ENCODE measurements at regions not wholly inside any gene's neighbourhood (a gene's known extent, or its start where the extent isn't known, plus 50 kb on each side); places are given as distances from the start of the nearest gene placed in this dataset.

GRCh38 chr17:34182036-34182803, 72.9 kb upstream of the CCL2 start:
- no peaks in the 10 kb centered on the region for H3K79me2 ChIP-seq (ENCODE audit: control insufficient read depth, insufficient read depth, low read length)
- intact Hi-C loops (cut with micrococcal nuclease) = no loop called here
- POLR2A ChIA-PET = no interaction called here
- no peak for ATAC-seq (ENCODE audit: low read depth)
- H3K9me3 ChIP-seq (ENCODE audit: control extremely low read depth in 1 of 3, control insufficient read depth in 2 of 3, insufficient read depth in 1 of 3, low read length in 2 of 3) = peaks cover 0 to 1% (median 0%) of the 10 kb centered on the region in 3 donors
- Mint-ChIP-seq H3K9me3 (ENCODE audit: insufficient read depth) (no peaks in the 10 kb centered on the region), H3K4me1 (no peaks in the 10 kb centered on the region), H3K27me3 (peaks cover 22% of the 10 kb centered on the region), H3K27ac (no peak overlapping the region), H3K4me3 (no peak overlapping the region)
- H3K4me1 ChIP-seq (ENCODE audit: control insufficient read depth in 2 of 2, insufficient read depth in 2 of 2, low read length in 2 of 2) = no peaks in the 10 kb centered on the region
- H4K20me1 ChIP-seq (ENCODE audit: control insufficient read depth, insufficient read depth, low read length, poor library complexity, severe bottlenecking) = no peaks in the 10 kb centered on the region
- no peak overlapping the region for H3K4me3 ChIP-seq (ENCODE audit: control extremely low read depth in 1 of 5, extremely low read depth in 1 of 5, insufficient read depth in 1 of 5, low read depth in 2 of 5, low read length in 4 of 5)
- no peak overlapping the region for H2AFZ ChIP-seq (ENCODE audit: insufficient read depth, low read depth, low read length, poor library complexity, severe bottlenecking)
- WGBS (ENCODE audit: insufficient coverage) = 75% methylated on average over 4 of the region's 6 CpGs
- no peak overlapping the region for H3K27ac ChIP-seq (ENCODE audit: low read length in 2 of 2)
- TF ChIP-seq EZH2 (IDR thresholded peaks at IDR 0.05; ENCODE audit: borderline replicate concordance, insufficient read depth, low read depth, low read length, poor library complexity, severe bottlenecking) (no peak), CTCF (IDR thresholded peaks at IDR 0.05) (no peak)
- no peak overlapping the region for H3K4me2 ChIP-seq (replicated peaks; ENCODE audit: low read depth, low read length, poor library complexity, severe bottlenecking)
- H3K36me3 ChIP-seq (replicated peaks in 1 of 2; ENCODE audit: control extremely low read depth in 1 of 2, control insufficient read depth in 1 of 2, extremely low read depth in 1 of 2, insufficient read depth in 2 of 2, low read length in 1 of 2) = no peaks in the 10 kb centered on the region
- CTCF ChIA-PET = interaction anchor here (1.3 kb wide), 1 partner anchor 18 kb away, joined by 3 read pairs; no protein-coding TSS in a partner anchor
- no peaks in the 10 kb centered on the region for H3K27me3 ChIP-seq (replicated peaks in 1 of 4; ENCODE audit: control extremely low read depth in 1 of 4, control insufficient read depth in 3 of 4, insufficient read depth in 4 of 4, low read length in 3 of 4)
- no peak overlapping the region for H3K9ac ChIP-seq (ENCODE audit: low read length)
- no peak for DNase-seq

GRCh38 chr17:34195987-34196386, 59.1 kb upstream of the CCL2 start:
- no peaks in the 10 kb centered on the region for H3K4me1 Mint-ChIP-seq
- no peak overlapping the region for H3K27ac Mint-ChIP-seq
- ATAC-seq (ENCODE audit: low read depth) = no peak
- H3K79me2 ChIP-seq (ENCODE audit: control insufficient read depth, insufficient read depth, low read length) = no peaks in the 10 kb centered on the region
- H2AFZ ChIP-seq (ENCODE audit: insufficient read depth, low read depth, low read length, poor library complexity, severe bottlenecking) = no peak overlapping the region
- no peak overlapping the region for H3K4me3 ChIP-seq (ENCODE audit: control extremely low read depth in 1 of 5, extremely low read depth in 1 of 5, insufficient read depth in 1 of 5, low read depth in 2 of 5, low read length in 4 of 5)
- H3K36me3 ChIP-seq (replicated peaks in 1 of 2; ENCODE audit: control extremely low read depth in 1 of 2, control insufficient read depth in 1 of 2, extremely low read depth in 1 of 2, insufficient read depth in 2 of 2, low read length in 1 of 2) = no peaks in the 10 kb centered on the region
- ChIA-PET CTCF (interaction anchor here (0.7 to 3.0 kb wide), 4 partner anchors 27 to 166 kb away, joined by 3 to 33 read pairs (median 3); no protein-coding TSS in a partner anchor), POLR2A (no interaction called here)
- no peaks in the 10 kb centered on the region for H3K9me3 ChIP-seq (ENCODE audit: control extremely low read depth in 1 of 3, control insufficient read depth in 2 of 3, insufficient read depth in 1 of 3, low read length in 2 of 3)
- H3K9me3 Mint-ChIP-seq (ENCODE audit: insufficient read depth) = no peaks in the 10 kb centered on the region
- H3K9ac ChIP-seq (ENCODE audit: low read length) = no peak overlapping the region
- peaks cover 37% of the 10 kb centered on the region for H3K27me3 Mint-ChIP-seq
- H3K27ac ChIP-seq (ENCODE audit: low read length in 2 of 2) = no peak overlapping the region
- TF ChIP-seq CTCF (IDR thresholded peaks at IDR 0.05) (no peak), EZH2 (IDR thresholded peaks at IDR 0.05; ENCODE audit: borderline replicate concordance, insufficient read depth, low read depth, low read length, poor library complexity, severe bottlenecking) (no peak)
- peaks cover 0 to 14% (median 3%) of the 10 kb centered on the region in 4 experiments for H3K27me3 ChIP-seq (replicated peaks in 1 of 4; ENCODE audit: control extremely low read depth in 1 of 4, control insufficient read depth in 3 of 4, insufficient read depth in 4 of 4, low read length in 3 of 4)
- no peaks in the 10 kb centered on the region for H4K20me1 ChIP-seq (ENCODE audit: control insufficient read depth, insufficient read depth, low read length, poor library complexity, severe bottlenecking)
- H3K4me1 ChIP-seq (ENCODE audit: control insufficient read depth in 2 of 2, insufficient read depth in 2 of 2, low read length in 2 of 2) = no peaks in the 10 kb centered on the region
- intact Hi-C loops (cut with micrococcal nuclease) = no loop called here
- DNase-seq = no peak
- H3K4me3 Mint-ChIP-seq = no peak overlapping the region
- WGBS (ENCODE audit: insufficient coverage) = 100% methylated on average over 2 of the region's 3 CpGs
- H3K4me2 ChIP-seq (replicated peaks; ENCODE audit: low read depth, low read length, poor library complexity, severe bottlenecking) = no peak overlapping the region
